GM18519 (cell line): ENCODE measurements at regions not wholly inside any gene's neighbourhood (a gene's known extent, or its start where the extent isn't known, plus 50 kb on each side); places are given as distances from the start of the nearest gene placed in this dataset.

Experiments used
- ATAC-seq: cut with Tn5 transposase; IDR thresholded peaks from one replicate; pipeline ENCODE4 v1.9.1; 2021; ENCODE audit warnings: mild to moderate bottlenecking, moderate library complexity; ENCODE audit not compliant: unreplicated experiment, low FRiP score

DNA sequence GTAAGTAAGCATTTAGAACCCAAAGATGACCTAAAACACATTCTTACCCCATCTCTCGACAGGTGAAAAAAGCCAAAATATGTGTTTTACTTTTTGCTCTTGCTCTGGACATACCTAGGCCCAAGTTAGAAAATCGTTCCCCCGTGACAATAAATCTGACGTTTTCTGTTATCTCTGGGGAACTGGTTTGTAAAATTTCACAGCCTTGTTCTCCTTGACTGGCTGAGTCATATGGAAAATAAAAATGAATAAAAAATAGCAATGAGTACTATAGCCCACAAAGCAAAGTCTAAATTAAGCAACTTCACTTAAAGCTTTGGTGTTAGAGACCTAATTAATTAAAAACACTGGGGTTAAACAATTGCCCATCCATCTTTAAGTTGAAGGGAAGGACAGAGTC is 286.9 kb upstream of the CLINT1 start:
- no peak for ATAC-seq

DNA sequence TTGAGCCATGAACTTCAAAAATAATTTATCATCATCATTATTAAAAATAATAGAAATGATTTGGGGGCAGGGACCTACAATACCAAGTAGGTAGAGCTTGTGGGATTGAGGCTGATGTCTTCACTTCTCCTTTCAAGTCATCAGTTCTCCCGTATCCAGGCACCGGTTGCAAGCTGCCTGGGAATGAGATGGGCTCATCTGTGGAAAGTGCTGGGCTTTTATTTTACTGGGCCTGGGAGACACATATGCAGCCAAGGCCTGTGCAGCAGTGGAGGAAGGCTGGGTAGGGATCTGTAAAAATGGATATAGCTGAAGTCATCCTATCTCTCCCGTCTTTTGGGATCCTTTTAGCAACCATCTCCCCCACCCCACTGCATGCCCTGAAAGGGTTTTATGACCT is 284.1 kb upstream of the CLINT1 start:
- ATAC-seq = no peak

DNA sequence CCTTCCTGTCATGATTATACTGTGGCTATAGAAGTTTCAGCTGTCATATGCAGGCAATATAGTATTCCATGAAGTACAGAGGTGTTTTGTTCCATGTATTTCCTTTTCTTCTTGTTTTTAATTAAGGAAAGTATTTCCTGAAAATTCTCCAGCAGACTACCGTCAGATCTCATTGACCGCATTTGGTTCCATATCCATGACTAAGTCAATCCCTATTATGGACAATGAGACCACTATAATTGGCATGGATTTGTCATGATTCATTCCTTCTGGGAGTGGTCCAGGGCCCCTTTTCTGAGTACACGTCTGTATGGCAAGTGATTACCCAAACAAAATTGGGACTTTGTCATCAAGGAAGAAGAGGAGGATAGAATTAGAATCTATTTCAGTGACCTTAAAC is 283.2 kb upstream of the CLINT1 start:
- no peak for ATAC-seq

DNA sequence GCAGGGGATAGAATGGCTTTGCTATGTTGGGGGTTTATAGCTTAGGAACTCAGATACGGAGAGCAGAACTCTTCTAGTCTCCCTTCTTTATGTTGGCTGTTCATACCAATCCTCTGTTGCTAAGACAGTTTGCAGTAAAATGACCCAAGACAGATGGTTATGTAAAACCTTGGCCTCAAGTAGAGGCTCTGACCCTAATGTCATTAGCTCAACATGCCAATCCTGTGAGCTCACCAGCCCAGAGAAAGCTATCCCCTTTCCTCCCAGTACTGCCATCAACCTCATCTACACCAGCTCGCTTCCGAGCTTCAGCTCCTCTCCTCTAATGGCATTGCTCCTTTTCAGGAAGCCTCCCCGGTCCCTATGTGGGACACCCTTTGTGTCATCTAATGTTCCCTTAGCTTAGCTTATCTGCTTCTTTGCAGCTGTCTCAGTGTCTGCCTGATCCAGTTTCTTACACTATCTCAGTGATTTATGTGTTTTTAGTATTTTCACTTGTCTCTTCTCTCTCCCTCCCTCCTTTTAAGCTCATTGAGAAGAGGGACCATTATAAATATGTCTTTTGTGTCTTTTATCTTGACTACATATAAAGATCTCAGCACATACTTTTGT is 281.3 kb upstream of the CLINT1 start:
- no peak for ATAC-seq

DNA sequence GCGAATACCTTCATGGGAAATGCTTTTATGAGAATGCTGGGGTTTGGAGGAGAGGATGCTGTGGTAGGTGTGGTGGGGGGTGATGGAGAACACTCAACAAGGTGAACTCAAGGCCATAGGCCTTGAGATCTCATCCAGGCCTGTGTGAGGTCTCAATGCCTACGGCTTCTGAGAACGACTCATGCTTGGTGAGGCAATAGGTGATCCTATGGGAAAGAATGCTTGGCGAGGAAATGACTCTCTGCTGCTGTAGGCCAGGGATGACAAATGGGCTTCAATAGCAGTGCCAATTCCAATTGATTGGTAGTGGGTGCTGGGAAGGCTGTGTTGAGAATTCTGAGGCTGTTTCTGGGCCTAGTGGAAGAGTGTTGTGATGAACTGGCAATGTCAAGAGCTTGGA is 280.2 kb upstream of the CLINT1 start:
- ATAC-seq = no peak

DNA sequence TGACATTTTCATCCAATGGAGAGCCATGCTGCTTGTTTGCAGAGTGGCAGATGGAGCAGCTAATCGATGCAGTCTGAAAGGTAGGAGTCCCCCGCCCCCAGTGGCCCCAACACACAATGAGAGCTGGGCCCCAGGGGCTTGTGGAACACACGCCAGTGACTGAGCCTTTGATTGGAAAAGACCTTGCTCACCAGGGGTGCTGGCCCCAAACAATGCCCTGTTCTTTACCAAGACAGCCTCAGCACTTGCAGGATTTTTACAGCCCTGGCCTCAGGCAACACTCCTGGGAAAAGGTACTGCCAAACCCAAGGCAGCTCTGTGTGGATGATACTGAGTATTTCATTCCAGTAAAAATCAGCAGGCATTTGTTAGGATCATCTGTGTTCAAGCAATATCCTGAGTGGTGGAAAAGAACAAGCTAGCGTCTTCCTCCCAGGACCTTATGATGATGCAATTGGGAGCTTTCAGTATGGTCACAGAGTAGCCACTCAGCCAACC is 276.8 kb upstream of the CLINT1 start:
- no peak for ATAC-seq

DNA sequence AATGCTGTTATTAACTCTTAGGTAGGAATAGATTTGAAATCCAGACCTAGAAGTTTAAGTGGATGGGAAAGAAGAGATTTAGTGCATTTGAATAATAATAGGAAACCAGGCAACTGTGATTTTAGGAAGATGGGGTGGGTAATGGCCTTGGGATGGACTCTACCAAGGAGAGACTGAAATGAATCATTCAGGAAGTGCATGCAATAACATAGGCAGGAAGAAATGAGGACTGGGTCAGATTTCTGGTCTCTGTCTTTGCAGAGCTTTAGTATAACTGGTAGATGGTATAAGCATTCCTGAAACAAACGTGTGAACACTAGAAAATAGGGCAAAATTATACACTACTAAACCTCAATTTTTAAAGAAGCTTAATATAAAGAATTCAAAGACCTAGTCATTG is 274.4 kb upstream of the CLINT1 start:
- no peak for ATAC-seq

DNA sequence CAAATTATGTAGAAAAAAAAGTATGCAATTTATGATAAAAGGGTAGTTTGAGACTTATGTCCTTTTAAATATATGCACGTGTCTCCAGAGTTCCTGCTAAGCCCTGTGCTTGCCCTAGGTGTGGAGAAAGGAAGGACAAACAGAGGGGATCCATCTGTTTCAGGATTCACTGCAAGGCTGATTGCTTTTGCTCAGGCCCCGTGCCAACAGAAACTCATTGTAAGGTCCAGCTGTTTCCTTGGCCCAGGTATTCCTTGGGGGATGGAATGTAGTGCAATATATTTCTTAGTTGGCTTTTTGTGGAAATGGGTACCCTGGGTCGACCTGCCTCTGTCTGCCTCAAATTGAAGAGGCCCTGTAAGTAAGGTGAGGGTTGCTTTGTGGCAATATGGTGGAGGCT is 268.6 kb upstream of the CLINT1 start:
- no peak for ATAC-seq

DNA sequence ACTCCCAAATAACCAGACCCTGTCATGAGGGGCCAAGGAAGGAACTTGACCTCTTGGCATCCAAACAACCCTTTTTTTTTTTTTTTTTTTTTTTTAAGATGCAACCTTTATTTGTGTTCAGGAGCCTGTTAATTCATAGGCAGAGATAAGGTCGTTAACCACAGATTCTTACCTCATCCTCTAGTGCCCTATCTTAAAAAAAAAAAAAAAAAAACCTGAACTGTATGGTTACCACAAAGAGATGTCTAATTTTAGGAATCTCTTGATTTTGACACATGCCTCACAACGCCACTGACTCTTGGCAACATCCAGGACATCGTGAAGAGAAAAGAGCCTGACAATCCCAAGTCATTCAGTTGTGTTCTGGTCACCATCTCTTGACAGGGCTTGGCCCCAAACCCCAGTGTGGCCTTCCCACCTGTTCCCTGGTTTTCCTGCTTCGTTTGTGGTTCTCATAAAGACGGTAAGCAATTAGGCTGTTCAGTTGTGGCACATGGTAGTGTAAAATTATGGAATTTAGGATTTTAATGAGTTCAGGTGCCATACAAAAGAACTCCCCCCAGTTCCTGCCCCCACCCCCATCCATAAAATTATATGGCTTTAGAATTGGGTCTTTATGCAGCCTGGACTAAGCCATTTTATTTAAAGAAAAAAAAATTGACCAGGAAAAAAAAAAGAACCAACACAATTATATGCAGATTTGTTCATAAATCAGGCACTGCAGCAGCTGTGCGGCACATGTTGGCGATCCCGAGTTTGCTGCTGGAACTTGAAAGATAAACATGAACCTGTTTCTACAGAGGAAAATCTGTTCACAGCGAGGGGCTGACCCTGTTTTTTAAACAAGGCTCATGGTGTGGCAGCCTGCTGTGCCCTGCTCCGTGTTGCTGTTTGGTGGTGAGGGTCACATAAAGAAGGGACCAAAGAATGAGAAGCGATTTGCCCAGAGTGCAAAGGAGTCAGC is 267.8 kb upstream of the CLINT1 start:
- ATAC-seq = no peak

DNA sequence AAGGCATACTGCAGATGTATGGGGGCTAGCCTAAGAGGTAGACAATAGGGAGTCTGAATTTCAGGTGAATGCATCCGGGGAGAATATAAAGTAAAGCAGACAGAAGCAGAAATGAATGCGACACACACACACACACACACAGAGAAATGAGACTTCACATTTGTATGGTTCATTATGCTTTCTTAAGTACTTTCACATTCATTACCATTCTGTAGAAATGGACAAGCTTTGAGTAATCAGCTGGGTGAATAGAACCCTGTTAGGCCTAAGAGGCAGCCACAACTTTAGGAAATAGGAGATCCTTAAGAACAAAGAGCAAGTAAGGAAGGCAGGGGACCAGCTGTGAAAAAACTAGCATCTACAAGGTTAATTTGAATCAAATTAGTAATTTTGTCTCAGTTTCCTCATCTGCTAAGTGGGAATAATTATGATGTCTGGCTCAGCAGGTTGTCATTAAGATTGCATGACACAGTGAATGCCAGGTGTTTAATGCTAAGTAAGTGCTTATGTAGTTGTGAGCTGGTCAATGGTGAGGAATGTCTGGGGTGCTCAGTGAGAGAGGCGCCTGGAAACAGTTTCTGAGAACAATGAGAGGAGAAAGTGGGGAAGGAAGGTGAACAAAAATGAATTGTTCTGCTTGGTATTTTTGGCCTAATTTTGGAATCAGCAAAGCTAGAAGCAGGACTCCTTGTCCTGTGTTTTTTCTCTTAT is 265.8 kb upstream of the CLINT1 start:
- no peak for ATAC-seq

DNA sequence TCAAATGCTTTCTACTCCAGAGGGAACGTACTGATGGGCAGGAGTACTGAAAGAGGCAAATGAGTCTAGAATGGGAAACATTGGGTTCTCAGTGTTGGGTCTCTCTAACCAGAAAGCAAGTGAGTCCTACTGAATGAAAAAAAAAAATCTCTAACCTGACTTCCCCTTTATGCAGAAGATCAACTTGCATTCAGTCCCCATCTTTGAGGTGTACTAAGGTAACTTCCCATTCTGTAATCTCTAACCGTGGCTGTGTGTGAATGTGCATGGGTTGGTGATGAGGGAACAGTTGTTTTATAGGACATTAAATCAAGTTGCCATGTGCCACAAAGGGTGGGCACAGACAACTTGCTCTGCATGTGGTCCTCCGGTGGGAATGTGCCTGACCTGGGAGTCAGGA is 264.6 kb upstream of the CLINT1 start:
- ATAC-seq = no peak

DNA sequence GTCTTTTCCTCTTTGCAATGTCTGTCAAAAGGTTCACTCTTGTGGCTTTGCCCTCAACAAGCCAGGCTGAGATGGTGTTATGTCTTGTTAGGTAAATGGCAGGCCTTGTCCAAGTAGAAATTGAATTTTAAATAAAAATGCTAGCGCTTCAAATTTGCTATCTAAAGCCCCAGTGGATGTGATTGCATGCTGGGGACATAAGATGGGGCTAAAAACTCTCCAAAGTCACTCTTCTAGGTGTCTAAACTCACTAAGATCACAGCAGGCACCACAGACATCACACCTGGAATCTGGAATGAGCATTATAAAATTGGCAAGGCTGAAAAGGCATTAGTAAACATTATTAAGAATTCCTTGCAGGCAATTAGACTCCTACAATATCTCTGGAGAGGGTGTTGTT is 262.7 kb upstream of the CLINT1 start:
- ATAC-seq = no peak

DNA sequence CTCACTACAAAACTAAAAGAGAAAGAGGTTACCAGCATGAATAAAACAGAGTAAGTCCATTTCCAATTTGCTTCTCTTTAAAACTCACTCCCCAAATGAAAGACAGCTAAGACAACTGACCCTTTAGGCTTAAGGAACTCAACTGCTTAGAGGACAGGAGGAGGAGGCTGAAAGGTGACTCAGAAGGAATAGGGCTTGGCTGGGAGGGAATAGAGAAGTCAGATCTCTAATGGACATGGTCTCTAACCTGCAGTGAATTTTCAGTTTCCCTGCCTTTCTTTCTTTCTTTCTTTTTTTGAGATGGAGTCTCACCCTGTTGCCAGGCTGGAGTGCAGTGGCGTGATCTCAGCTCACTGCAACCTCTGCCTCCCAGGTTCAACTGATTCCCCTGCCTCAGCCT is 261.8 kb upstream of the CLINT1 start:
- ATAC-seq = no peak

DNA sequence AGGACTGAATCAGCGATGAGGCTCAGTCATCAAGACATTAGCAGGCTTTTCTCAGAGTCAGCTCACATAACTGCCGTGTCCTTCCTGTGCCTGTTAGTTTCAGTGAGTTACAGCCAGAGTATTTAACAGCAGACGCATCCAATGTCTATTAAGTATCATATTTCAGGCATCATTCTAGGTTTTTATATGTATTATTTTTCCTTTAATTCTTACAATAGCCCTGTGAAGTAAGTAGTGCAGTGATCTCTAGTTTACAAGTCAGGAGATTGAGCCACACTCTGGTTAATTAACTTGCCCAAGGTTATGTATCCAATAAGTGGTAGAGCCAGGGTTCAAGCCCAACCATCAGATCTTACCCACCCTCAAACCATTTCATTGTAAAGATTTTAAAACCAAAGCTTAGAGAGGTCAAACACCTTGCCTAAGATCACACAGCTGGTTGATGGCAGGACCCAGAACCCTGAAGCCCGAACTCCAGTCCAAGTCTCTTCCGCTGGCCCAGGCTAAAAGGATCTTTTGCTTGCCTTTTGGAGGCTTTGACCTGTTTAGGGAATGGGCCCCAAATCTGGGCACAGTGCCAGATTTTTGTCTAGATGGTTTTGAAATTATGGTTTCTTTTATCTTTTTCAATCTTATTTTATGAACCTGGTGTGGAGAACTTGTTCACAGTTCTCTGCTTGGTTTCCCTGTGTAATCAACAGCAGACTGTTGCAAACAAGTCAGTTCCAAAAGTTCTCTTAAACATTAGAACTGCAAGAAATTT is 261.2 kb upstream of the CLINT1 start:
- ATAC-seq = no peak

DNA sequence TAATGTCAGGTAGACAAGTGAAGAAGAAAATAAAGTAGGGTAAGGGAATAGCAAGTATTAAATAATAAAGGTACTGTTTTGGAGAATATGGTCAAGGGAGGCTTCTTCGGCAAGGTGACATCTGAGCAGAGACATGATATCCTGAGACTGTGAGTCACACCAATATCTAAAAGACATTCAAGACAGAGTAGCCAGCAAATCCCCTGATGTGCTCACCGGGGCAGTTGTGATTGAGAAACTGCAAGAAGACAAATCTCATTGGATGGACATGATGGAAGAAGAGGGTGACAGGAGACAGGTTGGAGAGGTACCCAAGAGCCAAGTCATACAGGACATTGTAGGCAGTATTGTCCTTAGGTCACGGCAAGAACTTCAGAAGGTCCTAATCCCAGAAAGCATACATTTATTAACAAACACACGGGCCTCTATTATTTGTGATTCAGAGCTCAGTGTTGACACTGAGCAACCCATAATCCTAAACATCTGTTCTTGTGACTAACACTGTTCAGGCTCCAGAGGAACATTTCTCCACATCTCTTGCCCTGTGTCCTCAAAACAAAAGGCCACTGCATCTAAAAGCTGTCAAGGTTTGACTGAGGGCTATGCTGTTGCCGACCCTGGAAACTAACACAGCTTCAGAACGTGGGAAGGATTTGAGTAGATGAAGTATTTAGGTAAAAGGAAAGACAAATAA is 258.7 kb upstream of the CLINT1 start:
- no peak for ATAC-seq

DNA sequence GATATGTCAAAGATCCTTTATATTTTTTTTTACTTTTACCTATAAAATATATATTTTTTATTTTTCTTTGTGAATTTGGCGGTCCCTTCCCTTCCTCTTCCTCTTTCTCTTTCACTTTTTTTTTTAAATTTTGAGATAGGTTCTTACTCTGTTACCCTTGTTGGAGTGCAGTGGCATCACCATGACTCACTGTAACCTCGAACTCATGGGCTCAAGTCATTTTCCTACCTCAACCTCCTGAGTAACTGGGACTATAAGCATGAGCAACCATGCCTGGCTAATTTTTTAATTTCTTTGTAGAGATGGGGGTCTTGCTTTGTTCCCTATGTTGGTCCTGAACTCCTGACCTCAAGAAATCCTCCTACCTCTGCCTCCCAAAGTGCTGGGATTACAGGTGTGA is 258.0 kb upstream of the CLINT1 start:
- ATAC-seq = no peak

DNA sequence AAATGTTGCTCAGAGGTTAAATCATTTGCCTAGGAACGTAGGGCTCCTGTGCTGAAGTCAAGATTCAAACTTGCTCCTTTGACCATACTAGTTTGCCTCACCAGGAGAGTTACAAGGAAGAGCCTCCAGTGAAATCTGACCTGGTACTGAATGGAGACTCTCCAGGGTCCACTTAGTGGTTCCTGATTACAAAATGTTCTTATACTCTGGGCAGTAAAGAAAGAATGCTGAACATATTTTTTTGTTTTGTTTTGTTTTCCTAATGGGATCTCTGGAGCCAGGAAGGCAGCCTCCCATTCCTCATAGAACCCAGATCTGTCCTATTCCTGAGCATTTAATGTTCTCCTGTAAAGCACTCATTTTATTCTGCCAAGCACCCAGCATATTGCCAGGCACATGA is 256.5 kb upstream of the CLINT1 start:
- no peak for ATAC-seq

DNA sequence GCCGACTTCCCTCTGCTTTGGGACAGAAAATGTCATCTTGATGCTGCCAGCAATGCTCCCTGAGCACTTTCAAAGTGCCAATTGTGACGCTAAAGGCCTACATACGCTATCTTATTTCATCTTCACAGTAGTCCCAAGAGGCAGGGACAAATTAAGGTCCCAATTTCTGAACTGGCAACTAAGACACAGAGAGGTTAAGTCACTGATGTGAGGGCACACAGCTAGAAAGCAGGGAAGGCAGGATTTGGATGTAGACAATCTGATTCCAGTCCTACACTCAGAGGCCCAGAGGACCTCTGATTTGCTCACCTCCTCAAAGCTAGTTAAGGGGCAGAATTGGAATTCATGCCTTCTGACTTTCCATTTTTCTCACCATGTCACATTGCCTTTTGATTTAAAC is 249.2 kb upstream of the CLINT1 start:
- ATAC-seq = no peak

DNA sequence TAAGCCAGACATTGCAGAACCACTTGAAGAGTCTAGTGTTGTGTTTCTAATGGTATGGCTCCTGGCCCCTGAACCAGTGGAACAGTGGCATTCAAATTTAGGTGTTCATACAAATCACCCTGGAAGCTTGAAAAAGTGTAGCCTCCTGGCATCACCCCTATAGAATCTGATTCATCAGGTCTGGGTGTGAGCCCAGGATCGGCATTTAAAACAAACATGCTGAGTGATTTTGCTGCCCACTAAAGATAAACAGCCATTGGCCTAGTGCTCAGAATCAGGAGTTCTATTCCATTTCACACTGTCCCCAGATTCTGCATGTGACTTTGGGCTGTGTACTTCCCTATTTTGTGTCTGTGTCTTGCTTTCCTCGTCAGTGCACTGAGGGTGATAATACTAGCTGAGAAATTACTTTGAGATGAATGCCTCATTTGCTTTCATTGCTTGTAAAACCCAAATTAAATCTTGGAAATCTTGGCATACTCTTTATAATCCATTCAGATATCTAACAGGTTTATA is 241.5 kb upstream of the CLINT1 start:
- no peak for ATAC-seq
